GM13977 (cell line): ENCODE measurements at regions not wholly inside any gene's neighbourhood (a gene's known extent, or its start where the extent isn't known, plus 50 kb on each side); places are given as distances from the start of the nearest gene placed in this dataset.
"Not testable (repeated sequence)": the region's sequence is repeated elsewhere in the genome, so short reads cannot be mapped to it uniquely, and the experiment has no call there.

Experiments
- DNase-seq: peaks from one replicate; pipeline ENCODE4 v3.0.0; 2012; ENCODE audit warnings: low spot score
- in situ Hi-C: fragments of 300-500 bp; cut with MboI; formaldehyde crosslinking; loops from one replicate; pipeline ENCODE4 v1.12.0; 2022; ENCODE audit warnings: low sequenced_read_pairs, low pct_unique_long_range_greater_than_20kb, mixed read lengths, inconsistent platforms; ENCODE audit not compliant: unreplicated experiment
- TF ChIP-seq, protein P1 (sequence below): IDR thresholded peaks from 2 replicates; pipeline ENCODE4 v1.5.1; 2012; ENCODE audit warnings: mild to moderate bottlenecking, control low read depth; ENCODE audit not compliant: insufficient read depth; ENCODE audit errors: extremely low read depth, missing control alignments

DNA sequence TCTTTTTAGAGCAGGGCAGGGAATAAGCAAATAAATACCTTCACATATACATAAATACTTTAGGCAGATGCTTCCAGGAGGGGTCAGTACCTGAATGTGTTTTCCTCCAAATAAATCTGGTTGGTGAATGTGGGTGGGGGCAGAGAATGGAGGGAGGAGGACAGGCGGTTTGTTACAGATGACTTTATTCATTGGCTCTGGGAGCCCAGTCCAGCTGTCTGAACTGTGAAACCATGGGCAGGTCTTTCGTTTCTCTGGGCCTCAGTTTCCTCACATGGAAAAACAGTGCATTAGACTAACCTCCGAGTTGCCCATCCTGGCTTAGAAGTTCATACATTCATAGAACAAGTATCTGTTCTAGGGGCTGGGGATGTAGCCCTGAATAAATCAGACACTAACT, 124.6 kb downstream of the IER5 start:
- DNase-seq = no peak

DNA sequence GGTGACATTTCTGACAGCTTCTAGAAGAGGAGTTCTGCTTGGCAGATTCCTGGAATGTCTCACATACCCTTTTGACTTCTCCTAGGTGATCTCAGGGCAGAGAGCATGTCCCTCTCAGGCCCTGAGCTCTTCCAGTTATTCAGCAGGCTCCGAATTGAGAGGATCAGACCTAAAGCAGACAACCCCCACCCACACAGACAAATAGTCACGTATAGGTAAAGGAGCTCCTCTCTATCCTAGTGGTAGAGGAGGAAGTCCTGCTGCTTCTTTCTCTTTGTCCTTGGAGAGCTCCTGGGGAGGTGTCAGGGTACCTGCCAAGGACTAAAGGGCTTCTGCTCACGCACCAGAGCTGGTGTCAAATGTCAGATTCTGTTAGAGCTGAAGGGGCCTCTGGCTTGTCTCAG, 128.1 kb downstream of the IER5 start:
- TF ChIP-seq, protein P1, sequence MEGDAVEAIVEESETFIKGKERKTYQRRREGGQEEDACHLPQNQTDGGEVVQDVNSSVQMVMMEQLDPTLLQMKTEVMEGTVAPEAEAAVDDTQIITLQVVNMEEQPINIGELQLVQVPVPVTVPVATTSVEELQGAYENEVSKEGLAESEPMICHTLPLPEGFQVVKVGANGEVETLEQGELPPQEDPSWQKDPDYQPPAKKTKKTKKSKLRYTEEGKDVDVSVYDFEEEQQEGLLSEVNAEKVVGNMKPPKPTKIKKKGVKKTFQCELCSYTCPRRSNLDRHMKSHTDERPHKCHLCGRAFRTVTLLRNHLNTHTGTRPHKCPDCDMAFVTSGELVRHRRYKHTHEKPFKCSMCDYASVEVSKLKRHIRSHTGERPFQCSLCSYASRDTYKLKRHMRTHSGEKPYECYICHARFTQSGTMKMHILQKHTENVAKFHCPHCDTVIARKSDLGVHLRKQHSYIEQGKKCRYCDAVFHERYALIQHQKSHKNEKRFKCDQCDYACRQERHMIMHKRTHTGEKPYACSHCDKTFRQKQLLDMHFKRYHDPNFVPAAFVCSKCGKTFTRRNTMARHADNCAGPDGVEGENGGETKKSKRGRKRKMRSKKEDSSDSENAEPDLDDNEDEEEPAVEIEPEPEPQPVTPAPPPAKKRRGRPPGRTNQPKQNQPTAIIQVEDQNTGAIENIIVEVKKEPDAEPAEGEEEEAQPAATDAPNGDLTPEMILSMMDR = no peak
- DNase-seq = no peak
- in situ Hi-C loops = no loop called here

More for the DNA sequence above, 124.6 kb downstream of the IER5 start:
- TF ChIP-seq, protein P1 = no peak
- in situ Hi-C loops = no loop called here

DNA sequence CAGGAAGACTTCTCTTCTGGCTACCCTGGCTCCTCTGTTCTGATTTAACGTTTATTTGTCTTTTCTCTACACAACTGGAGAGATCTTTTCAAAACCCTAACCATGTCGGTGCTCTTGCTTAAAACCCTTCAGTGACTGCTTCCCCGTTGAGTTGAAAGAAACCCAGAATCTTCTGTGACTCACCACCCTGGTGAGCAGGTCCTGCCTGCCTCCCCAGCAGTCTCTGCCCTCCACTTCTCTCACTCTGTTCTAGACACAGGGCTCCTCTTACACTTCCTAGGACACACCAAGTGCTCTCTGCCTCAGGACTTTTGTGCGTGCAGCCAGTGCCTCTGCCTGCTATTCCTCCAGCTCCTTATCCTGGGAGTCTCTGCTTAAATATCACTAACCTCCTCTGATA, 131.4 kb downstream of the IER5 start:
- no peak for DNase-seq
- in situ Hi-C loops = no loop called here

DNA sequence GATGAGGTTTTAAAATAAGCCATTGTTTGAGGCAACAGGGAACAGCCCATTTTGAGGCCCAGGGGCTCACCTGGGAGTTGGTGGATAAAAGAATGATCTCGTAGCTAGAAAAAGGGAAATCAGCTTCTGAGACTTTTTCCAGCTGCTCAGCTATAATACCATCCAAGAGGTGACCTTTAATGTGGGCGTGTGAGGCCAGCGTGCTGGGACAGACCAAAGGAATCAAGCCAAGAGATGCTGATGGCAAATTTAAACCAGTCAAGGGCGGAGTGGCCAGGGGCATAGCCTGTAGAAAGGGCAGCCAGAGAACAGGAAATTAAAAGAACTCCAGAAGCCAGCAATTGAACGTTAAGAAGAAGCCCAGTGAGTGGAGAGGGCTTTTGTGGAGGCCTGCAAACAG, 132.6 kb downstream of the IER5 start:
- in situ Hi-C loops = no loop called here
- TF ChIP-seq, protein P1 = no peak
- DNase-seq = no peak

More for the DNA sequence above, 131.4 kb downstream of the IER5 start:
- TF ChIP-seq, protein P1 = no peak

DNA sequence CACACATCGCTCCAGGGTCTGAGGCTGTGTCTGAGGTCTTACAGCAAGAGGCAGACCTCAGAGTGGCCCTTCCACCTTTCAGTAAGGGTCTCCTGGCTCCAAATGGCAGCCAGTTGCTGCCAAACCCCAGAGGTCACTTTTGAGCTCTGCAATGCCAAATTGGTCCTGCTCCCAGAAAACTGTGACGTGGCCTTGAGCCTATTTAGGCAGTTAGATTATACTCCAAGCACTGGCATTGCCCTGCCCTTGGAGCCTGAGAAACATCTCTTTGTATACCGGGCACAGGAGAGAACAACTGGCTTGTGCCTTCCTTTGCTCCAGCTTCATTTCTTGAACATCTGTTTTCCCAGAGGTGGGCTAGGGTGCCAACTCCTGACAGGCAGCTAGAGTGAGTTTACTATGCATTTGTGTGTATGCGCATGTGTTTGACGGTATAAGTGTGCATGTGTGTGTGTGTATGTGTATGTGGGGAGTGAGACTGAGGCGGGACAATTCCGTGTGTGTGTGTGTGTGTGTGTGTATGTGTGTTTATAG, 134.5 kb downstream of the IER5 start:
- no peak for DNase-seq
- in situ Hi-C loops = no loop called here

DNA sequence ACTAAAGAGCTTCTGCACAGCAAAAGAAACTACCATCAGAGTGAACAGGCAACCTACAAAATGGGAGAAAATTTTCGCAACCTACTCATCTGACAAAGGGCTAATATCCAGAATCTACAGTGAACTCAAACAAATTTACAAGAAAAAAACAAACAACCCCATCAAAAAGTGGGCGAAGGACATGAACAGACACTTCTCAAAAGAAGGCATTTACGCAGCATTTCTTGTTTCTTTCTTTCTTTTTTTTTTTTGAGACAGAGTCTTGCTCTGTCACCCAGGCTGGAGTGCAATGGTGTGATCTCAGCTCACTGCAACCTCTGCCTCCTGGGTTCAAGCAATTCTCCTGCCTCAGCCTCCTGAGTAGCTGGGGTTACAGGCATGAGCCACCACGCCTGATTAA, 138.2 kb downstream of the IER5 start:
- in situ Hi-C loops, DNase-seq: not testable (repeated sequence)

More for the DNA sequence above, 134.5 kb downstream of the IER5 start:
- TF ChIP-seq, protein P1 = no peak

DNA sequence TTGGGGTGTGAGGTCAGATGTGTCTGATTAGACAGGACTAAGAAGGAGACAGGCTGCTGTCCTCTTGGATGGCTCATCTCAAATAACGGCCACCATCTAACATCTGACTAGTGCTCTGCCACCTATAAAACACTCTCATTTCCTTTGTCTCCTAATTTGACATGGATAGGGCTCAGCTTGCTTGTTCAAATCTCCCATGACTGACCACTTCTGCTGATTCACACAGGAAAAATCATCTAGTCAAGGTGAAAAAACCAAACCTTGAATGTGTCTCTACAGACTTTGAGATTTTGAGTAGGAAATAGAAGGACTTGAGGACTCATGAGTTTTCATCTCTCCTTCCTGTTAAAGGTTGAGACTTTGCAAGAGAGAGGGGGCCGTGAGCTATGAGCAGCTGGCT, 150.6 kb downstream of the IER5 start:
- DNase-seq = no peak
- in situ Hi-C loops = no loop called here
- TF ChIP-seq, protein P1 = no peak

DNA sequence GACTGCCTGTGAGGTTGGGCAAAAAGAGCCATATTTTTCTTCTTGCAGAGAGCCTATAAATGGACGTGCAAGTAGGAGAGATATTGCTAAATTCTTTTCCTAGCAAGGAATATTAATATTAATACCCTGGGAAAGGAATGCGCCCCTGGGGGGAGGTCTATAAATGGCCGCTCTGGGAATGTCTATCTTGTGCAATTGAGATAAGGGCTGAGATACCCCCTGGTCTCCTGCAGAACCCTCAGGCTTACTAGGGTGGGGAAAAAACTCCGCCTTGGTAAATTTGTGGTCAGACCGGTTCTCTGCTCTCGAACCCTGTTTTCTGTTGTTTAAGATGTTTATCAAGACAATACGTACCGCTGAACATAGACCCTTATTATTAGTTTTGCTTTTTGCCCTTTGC, 157.8 kb downstream of the IER5 start:
- in situ Hi-C loops, DNase-seq: not testable (repeated sequence)

DNA sequence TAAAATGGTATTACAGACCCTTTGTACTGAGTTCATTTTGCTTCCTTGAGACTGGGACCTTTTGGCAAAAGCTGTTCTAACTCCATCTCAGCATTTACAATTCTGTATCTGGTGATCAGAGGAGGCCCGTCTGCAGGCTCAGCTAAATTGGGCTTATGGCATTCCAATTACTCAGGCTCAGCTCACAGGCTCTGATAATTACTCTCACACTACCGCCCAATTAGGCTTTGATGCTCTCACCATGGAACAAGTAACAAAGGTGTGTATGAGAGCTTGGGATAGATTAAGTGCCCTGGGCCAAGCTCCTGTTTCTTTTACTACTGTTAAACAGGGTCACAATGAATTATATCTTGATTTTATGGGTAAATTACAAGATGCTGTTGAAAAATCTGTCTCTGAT, 159.9 kb downstream of the IER5 start:
- in situ Hi-C loops = not testable (repeated sequence)

More for the DNA sequence above, 159.9 kb downstream of the IER5 start:
- DNase-seq = not testable (repeated sequence)
